ENCODE measurements at regions not wholly inside any gene's neighbourhood (a gene's known extent, or its start where the extent isn't known, plus 50 kb on each side); places are given as distances from the start of the nearest gene placed in this dataset.
"Not testable (repeated sequence)": the region's sequence is repeated elsewhere in the genome, so short reads cannot be mapped to it uniquely, and the experiment has no call there.

DNA sequence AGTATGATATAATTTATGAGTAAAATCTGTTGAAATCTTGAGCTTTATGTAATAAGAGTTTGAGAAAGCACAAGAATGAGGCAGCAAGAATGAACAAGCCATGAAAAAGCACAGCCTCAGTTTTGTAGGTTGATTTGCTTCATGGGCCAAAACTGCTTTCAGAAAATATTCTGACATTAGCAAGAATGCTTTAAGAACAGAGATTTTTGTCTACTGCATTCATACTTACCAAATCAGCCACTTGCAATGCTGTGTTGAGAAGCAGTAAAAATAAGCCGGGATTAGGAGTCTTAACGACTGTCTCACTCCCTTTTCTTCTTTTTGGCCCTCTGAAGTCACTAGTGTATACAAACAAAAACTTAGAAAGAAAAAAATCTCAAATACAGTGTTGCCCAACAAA lies 114.5 kb downstream of the POSTN start:
- H3K9me3 Mint-ChIP-seq, result peaks cover 0 to 4% of the 10 kb centered on the region in 2 donors
- no peaks in the 10 kb centered on the region for H3K36me3 Mint-ChIP-seq
- H3K27ac Mint-ChIP-seq, result no peak overlapping the region
- ATAC-seq (replicated peaks) (no peak), DNase-seq (no peak)
- no peaks in the 10 kb centered on the region for H3K4me1 Mint-ChIP-seq
- H3K4me3 Mint-ChIP-seq, result no peak overlapping the region
- H3K27me3 Mint-ChIP-seq, result no peaks in the 10 kb centered on the region

DNA sequence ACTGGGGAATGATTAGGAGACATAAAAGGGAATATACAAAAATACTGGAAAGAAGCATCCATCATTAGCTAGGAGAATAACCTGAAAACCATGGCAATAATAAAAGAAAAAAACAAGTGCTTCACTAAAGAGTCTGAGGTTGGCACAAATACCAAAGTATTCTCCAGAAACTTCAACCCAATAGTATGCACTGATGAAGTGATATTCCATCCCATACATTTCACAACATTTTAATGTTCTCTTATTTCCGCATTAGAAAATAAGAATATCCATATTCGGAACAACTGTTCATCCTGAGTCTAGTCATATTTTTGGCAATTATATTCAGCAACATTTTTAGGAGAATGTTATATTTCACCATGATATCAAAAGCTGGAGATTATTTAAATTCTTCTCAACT lies 116.2 kb downstream of the POSTN start:
- H3K9me3 Mint-ChIP-seq, result peaks cover 0 to 4% of the 10 kb centered on the region in 2 donors
- no peaks in the 10 kb centered on the region for H3K36me3 Mint-ChIP-seq
- no peak overlapping the region for H3K4me3 Mint-ChIP-seq
- DNase-seq (no peak), ATAC-seq (replicated peaks) (no peak)
- H3K27me3 Mint-ChIP-seq, result no peaks in the 10 kb centered on the region
- H3K27ac Mint-ChIP-seq, result no peak overlapping the region
- H3K4me1 Mint-ChIP-seq, result no peaks in the 10 kb centered on the region

DNA sequence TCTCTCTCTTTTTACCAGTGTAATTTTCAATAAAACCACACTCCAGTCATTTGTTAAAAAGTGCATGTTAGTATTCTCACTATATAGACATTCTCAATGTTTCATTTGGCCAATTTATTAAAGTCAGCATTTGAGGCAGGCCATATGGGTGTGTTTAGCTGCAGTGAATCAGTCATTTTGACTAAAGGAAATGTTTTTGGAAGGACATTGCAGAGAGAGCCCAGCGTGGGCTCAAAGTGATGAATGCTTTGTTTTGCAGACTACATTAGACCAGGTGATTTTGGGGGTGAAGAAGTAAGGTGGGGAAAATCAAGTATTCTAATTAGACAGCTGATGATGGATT lies 116.7 kb downstream of the POSTN start:
- no peaks in the 10 kb centered on the region for H3K27me3 Mint-ChIP-seq
- H3K36me3 Mint-ChIP-seq, result no peaks in the 10 kb centered on the region
- DNase-seq (no peak), ATAC-seq (replicated peaks) (no peak)
- H3K4me1 Mint-ChIP-seq, result no peaks in the 10 kb centered on the region
- H3K27ac Mint-ChIP-seq, result no peak overlapping the region
- H3K9me3 Mint-ChIP-seq, result peaks cover 0 to 4% of the 10 kb centered on the region in 2 donors
- H3K4me3 Mint-ChIP-seq, result no peak overlapping the region

DNA sequence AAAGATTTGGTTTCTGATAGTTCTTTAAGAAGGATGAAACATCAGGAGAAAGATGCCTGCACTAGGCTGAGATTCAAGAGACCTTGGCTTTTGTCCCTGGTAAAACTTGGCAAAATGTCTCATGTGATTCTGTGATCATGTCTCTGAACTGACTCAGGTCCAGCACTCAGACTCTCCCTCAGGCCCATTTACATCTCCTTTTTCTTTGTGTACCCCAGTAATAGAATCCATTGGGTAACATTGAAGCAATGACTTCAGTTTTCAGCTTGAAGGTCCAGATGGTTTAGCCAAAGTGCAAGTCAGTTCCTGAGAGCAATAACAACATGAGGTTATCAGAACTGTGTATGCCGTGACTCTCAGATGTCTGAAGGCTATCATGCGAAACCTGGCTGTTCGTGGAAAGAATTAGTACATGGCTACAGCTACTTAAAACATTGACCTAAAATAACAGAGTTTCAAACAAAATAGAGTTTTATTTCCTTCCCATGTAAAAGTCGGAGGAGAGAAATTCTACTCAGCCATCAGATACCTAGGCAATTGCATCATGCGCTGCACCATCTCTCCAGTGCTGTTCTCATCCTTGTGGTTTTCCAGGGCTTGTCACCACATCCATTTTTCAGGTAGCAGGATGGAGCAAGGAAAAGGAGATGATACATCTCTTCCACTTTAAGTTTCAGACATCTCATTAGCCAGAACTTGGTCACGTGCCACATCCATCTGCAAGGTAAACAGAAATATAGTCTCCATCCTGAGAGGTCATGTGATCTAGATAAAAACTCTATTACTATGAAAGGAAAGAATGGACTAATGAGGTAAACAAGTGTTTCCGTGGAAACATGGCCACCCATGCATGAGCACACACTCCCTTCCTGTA lies 117.3 kb downstream of the POSTN start:
- ATAC-seq (replicated peaks), result no peak
- H3K27me3 Mint-ChIP-seq, result no peaks in the 10 kb centered on the region
- peaks cover 0 to 5% of the 10 kb centered on the region in 2 donors for H3K9me3 Mint-ChIP-seq
- no peaks in the 10 kb centered on the region for H3K36me3 Mint-ChIP-seq
- DNase-seq, result no peak
- H3K27ac Mint-ChIP-seq, result no peak overlapping the region
- no peak overlapping the region for H3K4me3 Mint-ChIP-seq
- H3K4me1 Mint-ChIP-seq, result no peaks in the 10 kb centered on the region

DNA sequence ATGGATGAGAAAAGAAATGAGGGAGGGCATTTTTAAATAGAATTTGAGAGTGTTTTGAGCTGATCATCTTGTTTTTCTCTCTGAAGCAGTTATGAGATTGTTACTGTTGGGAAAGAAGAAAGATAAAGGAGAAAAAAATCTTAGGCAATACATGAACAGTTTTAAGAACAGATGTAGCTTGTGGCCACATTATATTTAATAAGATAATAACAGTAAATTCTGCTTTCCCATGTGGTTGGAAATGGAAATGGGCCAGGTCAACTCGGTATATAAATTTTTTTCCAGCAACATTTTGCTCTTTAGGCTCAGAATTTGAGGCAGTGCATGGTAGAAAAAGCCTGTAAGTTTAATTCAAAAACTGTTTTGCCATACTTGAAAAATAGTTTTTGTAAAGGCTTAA lies 118.7 kb downstream of the POSTN start:
- DNase-seq (no peak), ATAC-seq (replicated peaks) (no peak)
- H3K4me1 Mint-ChIP-seq, result no peaks in the 10 kb centered on the region
- H3K27me3 Mint-ChIP-seq, result no peaks in the 10 kb centered on the region
- no peak overlapping the region for H3K4me3 Mint-ChIP-seq
- H3K36me3 Mint-ChIP-seq, result no peaks in the 10 kb centered on the region
- H3K9me3 Mint-ChIP-seq, result peaks cover 0 to 5% of the 10 kb centered on the region in 2 donors
- no peak overlapping the region for H3K27ac Mint-ChIP-seq

DNA sequence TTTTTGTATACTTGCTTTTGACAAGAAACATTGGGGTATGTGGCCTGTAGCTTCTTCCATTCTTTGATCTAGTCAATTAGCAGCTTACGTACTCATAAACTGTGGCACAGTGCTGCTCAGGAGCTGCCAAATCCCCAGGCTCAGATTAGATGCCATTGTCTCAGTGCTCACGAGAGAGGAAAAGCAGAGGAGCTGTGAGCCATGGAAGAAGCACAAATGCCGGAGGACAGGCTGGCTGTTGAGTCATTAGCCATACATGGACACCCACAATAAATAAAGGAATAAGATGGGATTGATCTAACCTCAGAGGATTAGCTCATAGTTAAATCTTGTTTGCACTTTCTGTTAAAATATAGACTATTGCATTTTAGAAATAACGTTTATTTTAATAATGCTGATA lies 121.7 kb downstream of the POSTN start:
- H3K9me3 Mint-ChIP-seq, result peaks cover 0 to 9% of the 10 kb centered on the region in 2 donors
- no peaks in the 10 kb centered on the region for H3K4me1 Mint-ChIP-seq
- DNase-seq (no peak), ATAC-seq (replicated peaks) (no peak)
- no peaks in the 10 kb centered on the region for H3K36me3 Mint-ChIP-seq
- no peak overlapping the region for H3K4me3 Mint-ChIP-seq
- no peaks in the 10 kb centered on the region for H3K27me3 Mint-ChIP-seq
- no peak overlapping the region for H3K27ac Mint-ChIP-seq

DNA sequence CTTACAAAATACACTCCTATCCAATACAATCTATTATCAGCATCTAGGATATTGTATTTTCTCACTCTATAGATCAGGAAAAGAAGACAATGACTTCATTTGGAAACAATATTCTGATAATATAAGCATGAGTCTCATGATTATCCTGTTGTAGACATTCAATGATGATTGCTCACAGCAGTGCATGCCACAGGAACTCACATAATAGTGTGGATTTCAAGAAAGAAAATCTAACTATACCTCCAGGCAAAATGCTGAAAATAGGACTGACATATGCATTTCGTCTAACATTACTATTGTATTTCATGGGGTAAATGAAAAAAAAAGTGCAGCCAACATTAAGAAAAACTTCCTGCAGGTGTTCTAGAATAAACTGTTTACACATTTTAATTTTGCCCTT lies 122.6 kb downstream of the POSTN start:
- H3K4me1 Mint-ChIP-seq, result no peaks in the 10 kb centered on the region
- no peaks in the 10 kb centered on the region for H3K27me3 Mint-ChIP-seq
- no peak overlapping the region for H3K27ac Mint-ChIP-seq
- no peaks in the 10 kb centered on the region for H3K36me3 Mint-ChIP-seq
- DNase-seq (no peak), ATAC-seq (replicated peaks) (no peak)
- H3K4me3 Mint-ChIP-seq, result no peak overlapping the region
- H3K9me3 Mint-ChIP-seq, result peaks cover 0 to 7% of the 10 kb centered on the region in 2 donors

DNA sequence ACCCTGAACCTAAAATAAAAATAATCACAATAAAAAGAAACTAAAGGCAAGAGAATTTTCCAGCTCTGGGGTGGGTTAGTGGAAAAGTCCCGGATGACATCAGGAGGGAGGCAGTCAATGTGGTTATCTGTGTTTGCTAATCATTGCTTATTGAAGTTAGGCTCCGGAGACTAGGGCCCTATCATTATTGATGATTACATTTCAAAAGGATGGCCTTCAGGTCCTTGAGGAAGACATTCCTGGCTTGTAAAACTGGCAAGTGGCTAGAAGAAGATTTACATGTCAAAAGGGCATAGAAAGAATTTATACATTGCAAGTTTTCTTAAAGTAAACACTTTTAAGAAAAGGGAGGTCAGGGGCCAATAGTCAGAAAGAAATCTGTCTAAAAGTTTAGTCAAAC lies 123.4 kb downstream of the POSTN start:
- no peak overlapping the region for H3K27ac Mint-ChIP-seq

DNA sequence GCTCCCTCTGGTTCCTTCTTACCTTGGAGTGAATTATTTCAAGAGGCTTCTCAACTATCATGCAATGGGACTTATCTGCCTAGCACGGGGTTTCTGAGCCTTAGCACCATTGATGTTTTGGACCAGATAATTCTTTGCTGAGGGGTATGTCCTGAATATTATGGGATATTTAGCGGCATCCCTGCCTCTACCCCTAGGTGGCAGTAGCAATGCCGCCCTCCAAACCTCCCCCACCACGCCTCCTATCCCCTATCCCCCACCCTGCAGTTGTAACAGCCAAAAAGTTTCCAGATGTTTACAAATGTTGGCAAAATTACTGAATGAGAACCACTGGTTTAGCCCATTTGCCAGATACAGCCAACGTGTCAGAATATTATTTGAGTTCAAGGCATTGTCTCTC lies 125.5 kb downstream of the POSTN start:
- Mint-ChIP-seq H3K4me1 (no peaks in the 10 kb centered on the region), H3K27ac (no peak overlapping the region), H3K4me3 (no peak overlapping the region), H3K9me3 (peaks cover 0 to 7% of the 10 kb centered on the region in 2 donors), H3K27me3 (no peaks in the 10 kb centered on the region), H3K36me3 (no peaks in the 10 kb centered on the region)
- DNase-seq, result no peak
- ATAC-seq (replicated peaks), result no peak

More for the DNA sequence above, 123.4 kb downstream of the POSTN start:
- H3K36me3 Mint-ChIP-seq, result no peaks in the 10 kb centered on the region
- DNase-seq (no peak), ATAC-seq (replicated peaks) (no peak)
- H3K4me1 Mint-ChIP-seq, result no peaks in the 10 kb centered on the region
- no peak overlapping the region for H3K4me3 Mint-ChIP-seq
- peaks cover 0 to 7% of the 10 kb centered on the region in 2 donors for H3K9me3 Mint-ChIP-seq
- H3K27me3 Mint-ChIP-seq, result no peaks in the 10 kb centered on the region

DNA sequence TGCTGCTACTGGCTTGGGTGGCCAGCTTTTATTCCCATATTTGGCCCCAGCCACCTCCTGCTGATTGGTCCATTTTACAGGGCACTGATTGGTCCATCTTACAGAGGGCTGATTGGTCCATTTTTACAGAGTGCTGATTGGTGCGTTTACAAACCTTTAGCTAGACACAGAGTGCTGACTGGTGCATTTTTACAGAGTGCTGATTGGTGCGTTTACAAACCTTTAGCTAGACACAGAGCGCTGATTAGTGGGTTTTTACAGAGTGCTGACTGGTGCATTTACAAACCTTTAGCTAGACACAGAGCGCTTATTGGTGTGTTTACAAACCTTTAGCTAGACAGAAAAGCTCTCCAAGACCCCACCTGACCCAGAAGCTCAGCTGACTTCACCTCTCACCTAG lies 126.3 kb downstream of the POSTN start:
- not testable (repeated sequence) for H3K4me3 Mint-ChIP-seq; H3K4me1 Mint-ChIP-seq; H3K36me3 Mint-ChIP-seq; H3K27me3 Mint-ChIP-seq; H3K9me3 Mint-ChIP-seq; DNase-seq; H3K27ac Mint-ChIP-seq; ATAC-seq (replicated peaks)

DNA sequence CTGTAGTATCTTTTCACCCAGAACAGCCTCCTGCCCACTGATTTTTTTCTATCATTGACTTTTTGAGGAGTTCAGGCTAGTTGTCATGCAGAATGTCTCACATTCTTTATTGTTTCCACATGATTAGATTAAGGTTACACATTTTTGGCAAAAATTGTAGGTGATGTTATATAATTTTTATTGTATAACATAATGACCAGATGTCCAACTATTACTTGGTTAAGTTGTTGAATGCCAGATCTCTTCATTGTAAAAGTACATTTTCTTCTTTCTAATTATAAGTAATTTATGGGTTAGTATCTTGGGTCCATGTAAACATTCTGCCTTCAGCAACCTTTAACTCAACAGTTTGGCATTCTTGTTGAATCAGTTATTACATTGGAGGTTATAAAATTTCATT lies 138.4 kb downstream of the POSTN start:
- Mint-ChIP-seq H3K36me3 (no peaks in the 10 kb centered on the region), H3K9me3 (peaks cover 0 to 3% of the 10 kb centered on the region in 2 donors), H3K4me3 (no peak overlapping the region), H3K4me1 (no peaks in the 10 kb centered on the region), H3K27ac (no peak overlapping the region), H3K27me3 (no peaks in the 10 kb centered on the region)
- no peak for ATAC-seq (replicated peaks)
- no peak for DNase-seq

DNA sequence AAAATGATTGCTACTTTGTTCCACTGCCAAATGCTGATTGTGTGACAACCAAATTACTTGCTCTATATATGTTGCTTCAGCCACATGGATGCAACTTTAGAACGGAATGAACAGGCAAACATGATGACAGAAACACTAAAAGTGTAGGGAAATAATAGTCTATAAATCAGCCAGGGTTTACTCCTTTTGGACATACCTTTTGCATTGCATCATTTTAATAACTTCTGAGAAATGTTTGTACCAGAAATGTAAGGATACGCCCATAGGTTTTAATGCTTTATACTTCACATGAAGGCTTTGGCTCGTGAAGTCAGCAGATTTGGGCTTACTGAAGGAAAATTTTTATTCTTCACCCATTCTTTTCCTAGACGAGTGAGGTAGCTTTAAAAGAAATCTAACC lies 141.0 kb downstream of the POSTN start:
- no peak for ATAC-seq (replicated peaks)

DNA sequence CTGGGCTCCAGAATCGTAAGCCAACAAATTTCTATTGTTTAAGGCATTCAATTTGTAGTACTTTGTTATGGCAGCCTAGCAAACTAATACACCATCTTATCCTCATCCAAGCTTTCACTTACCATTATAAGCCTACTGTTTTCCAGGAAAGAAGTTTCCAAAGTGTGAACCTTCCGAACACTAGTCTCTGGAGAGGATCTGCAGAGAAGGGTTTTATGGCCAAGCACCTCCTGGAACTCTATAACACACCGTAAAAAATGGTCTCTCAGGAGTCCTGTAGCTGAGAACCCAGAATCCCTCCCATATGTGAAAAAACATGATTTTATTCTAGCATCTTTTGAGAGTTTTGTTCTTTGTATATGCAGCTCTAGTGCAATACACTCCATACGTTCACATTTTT lies 142.1 kb downstream of the POSTN start:
- DNase-seq (no peak), ATAC-seq (replicated peaks) (no peak)
- Mint-ChIP-seq H3K27me3 (no peaks in the 10 kb centered on the region), H3K4me3 (no peak overlapping the region), H3K9me3 (peaks cover 9 to 10% of the 10 kb centered on the region in 2 donors), H3K36me3 (no peaks in the 10 kb centered on the region), H3K4me1 (no peaks in the 10 kb centered on the region), H3K27ac (no peak overlapping the region)

More for the DNA sequence above, 141.0 kb downstream of the POSTN start:
- Mint-ChIP-seq H3K27ac (no peak overlapping the region), H3K4me3 (no peak overlapping the region), H3K27me3 (no peaks in the 10 kb centered on the region), H3K4me1 (no peaks in the 10 kb centered on the region), H3K36me3 (no peaks in the 10 kb centered on the region), H3K9me3 (peaks cover 9 to 10% of the 10 kb centered on the region in 2 donors)
- no peak for DNase-seq

DNA sequence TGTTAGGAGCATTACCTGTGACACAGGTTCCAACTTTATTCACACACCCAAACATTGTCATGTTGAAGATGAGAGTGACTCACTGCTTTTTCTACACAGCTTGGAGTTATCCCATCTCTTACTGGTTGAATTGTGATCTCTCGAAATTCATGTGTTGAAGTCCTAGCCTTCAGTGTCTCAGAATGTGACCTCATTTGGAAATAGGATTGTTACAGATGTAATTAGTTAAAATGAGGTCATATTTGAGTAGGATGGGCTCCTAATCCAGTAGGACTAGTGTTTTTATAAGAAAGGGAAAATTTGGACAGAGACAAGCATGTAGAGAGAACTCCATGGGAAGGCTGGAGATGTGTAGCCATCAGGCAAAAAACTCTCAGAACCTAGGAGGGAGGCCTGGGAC lies 142.5 kb downstream of the POSTN start:
- no peaks in the 10 kb centered on the region for H3K4me1 Mint-ChIP-seq
- peaks cover 9 to 10% of the 10 kb centered on the region in 2 donors for H3K9me3 Mint-ChIP-seq
- no peaks in the 10 kb centered on the region for H3K36me3 Mint-ChIP-seq
- DNase-seq, result no peak
- no peak overlapping the region for H3K4me3 Mint-ChIP-seq
- no peak overlapping the region for H3K27ac Mint-ChIP-seq
- H3K27me3 Mint-ChIP-seq, result no peaks in the 10 kb centered on the region
- no peak for ATAC-seq (replicated peaks)

DNA sequence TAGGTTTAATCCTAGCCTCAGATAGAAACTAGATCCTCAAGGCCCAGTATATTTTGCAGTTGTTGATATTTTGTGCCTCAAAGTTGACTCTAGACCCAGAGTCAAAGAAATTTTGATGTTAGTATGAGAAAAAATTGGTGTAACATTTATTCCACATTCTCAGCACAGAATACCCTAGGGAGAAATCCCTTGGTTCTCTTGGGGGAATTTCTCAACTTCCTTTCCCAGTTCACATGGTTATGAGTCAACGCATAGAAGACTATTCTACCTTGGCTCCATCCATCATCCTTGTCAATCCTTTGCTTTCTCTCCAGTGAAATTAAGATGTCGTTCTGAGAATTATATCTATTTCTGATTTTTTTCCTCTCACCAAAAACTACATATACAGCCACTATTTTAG lies 145.3 kb downstream of the POSTN start:
- Mint-ChIP-seq H3K27ac (no peak overlapping the region), H3K4me3 (no peak overlapping the region), H3K27me3 (no peaks in the 10 kb centered on the region), H3K4me1 (no peaks in the 10 kb centered on the region), H3K36me3 (no peaks in the 10 kb centered on the region), H3K9me3 (peaks cover 7 to 9% of the 10 kb centered on the region in 2 donors)
- no peak for DNase-seq
- ATAC-seq (replicated peaks), result no peak
